ENCODE measurements at regions not wholly inside any gene's neighbourhood (a gene's known extent, or its start where the extent isn't known, plus 50 kb on each side); places are given as distances from the start of the nearest gene placed in this dataset.

- TF ChIP-seq CTCF (IDR thresholded peaks at IDR 0.05) (no peak), TCF7L2 (IDR thresholded peaks at IDR 0.05; ENCODE audit: low read depth, low read length) (no peak), SIN3A (IDR thresholded peaks at IDR 0.05; ENCODE audit: borderline replicate concordance, insufficient read depth, low read depth, low read length) (no peak), POLR2AphosphoS5 (IDR thresholded peaks at IDR 0.05; ENCODE audit: low read depth, low read length) (no peak)
Observed at GRCh38 chr2:174694920-174695319, 69.4 kb downstream of the CHRNA1 start.
